GM23248 (cell line): ENCODE measurements at regions not wholly inside any gene's neighbourhood (a gene's known extent, or its start where the extent isn't known, plus 50 kb on each side); places are given as distances from the start of the nearest gene placed in this dataset.

Experiments
- DNase-seq: peaks from one replicate; pipeline ENCODE4 v3.0.0-alpha.2; 2015
- H2AFZ ChIP-seq: fragments of 200-600 bp; sonication (generic); 2 replicates; pipeline ENCODE4 v1.6.1; 2016; ENCODE audit warnings: antibody characterized with exemption
- H3F3A ChIP-seq: fragments of 200-600 bp; sonication (generic); 2 replicates; pipeline ENCODE4 v1.6.1; 2016; ENCODE audit warnings: mild to moderate bottlenecking, antibody characterized with exemption, mixed run types; ENCODE audit not compliant: insufficient read depth
- H3K27ac ChIP-seq: fragments of 200-600 bp; sonication (generic); 2 replicates; pipeline ENCODE4 v1.5.1; 2016; ENCODE audit warnings: mild to moderate bottlenecking
- H3K27me3 ChIP-seq: fragments of 200-600 bp; sonication (generic); replicated peaks from 2 replicates; pipeline ENCODE4 v1.6.1; 2016; ENCODE audit warnings: mild to moderate bottlenecking; ENCODE audit not compliant: insufficient read depth
- H3K36me3 ChIP-seq: fragments of 200-600 bp; sonication (generic); 2 replicates; pipeline ENCODE4 v1.6.1; 2016; ENCODE audit warnings: low read depth, mild to moderate bottlenecking
- H3K4me1 ChIP-seq: fragments of 200-600 bp; sonication (generic); 2 replicates; pipeline ENCODE4 v1.6.1; 2016; ENCODE audit warnings: mild to moderate bottlenecking; ENCODE audit not compliant: insufficient read depth
- H3K4me2 ChIP-seq: fragments of 200-600 bp; sonication (generic); one replicate; pipeline ENCODE4 v1.6.1; 2016; ENCODE audit warnings: mild to moderate bottlenecking; ENCODE audit not compliant: unreplicated experiment
- H3K4me3 ChIP-seq: fragments of 200-600 bp; sonication (generic); 2 replicates; pipeline ENCODE4 v1.5.1; 2016; ENCODE audit warnings: mild to moderate bottlenecking
- H3K79me2 ChIP-seq: fragments of 200-600 bp; sonication (generic); 2 replicates; pipeline ENCODE4 v1.6.1; 2016; ENCODE audit warnings: mild to moderate bottlenecking; ENCODE audit not compliant: insufficient read depth
- H3K9ac ChIP-seq: fragments of 200-600 bp; sonication (generic); 2 replicates; pipeline ENCODE4 v1.6.1; 2016; ENCODE audit warnings: mild to moderate bottlenecking
- H3K9me2 ChIP-seq: fragments of 200-600 bp; sonication (generic); 2 replicates; pipeline ENCODE4 v1.6.1; 2016; ENCODE audit warnings: mixed run types, mild to moderate bottlenecking, moderate library complexity; ENCODE audit not compliant: insufficient read depth
- H3K9me3 ChIP-seq: fragments of 200-600 bp; sonication (generic); one replicate; pipeline ENCODE4 v1.6.1; 2017; ENCODE audit warnings: low read depth
- H4K20me1 ChIP-seq: fragments of 200-600 bp; sonication (generic); 2 replicates; pipeline ENCODE4 v1.6.0; 2016; ENCODE audit not compliant: insufficient read depth
- EZH2 ChIP-seq: fragments of 200-600 bp; sonication (generic); IDR thresholded peaks from 2 replicates; pipeline ENCODE4 v1.6.1; 2018; ENCODE audit warnings: antibody characterized with exemption, mild to moderate bottlenecking; ENCODE audit not compliant: insufficient read depth, poor library complexity, severe bottlenecking
- EZH2phosphoT487 ChIP-seq: fragments of 200-600 bp; sonication (generic); IDR thresholded peaks from 2 replicates; pipeline ENCODE4 v1.6.1; 2018; ENCODE audit warnings: antibody characterized with exemption, moderate library complexity, mild to moderate bottlenecking, low read depth; ENCODE audit not compliant: insufficient read depth
- WGBS, 2 experiments: methylation state at CpG; one replicate each; pipeline ENCODE4 v1.1.6; 2015 to 2017; ENCODE audit warnings: low lambda C conversion rate in 2 of 2, low coverage in 1 of 2; ENCODE audit errors: missing lambda C conversion rate in 2 of 2; 5-methylcytosine and 5-hydroxymethylcytosine counted together
- in situ Hi-C: fragments of 300-500 bp; cut with MboI; formaldehyde crosslinking; loops from 2 replicates; pipeline ENCODE4 v1.15.0; 2020

DNA sequence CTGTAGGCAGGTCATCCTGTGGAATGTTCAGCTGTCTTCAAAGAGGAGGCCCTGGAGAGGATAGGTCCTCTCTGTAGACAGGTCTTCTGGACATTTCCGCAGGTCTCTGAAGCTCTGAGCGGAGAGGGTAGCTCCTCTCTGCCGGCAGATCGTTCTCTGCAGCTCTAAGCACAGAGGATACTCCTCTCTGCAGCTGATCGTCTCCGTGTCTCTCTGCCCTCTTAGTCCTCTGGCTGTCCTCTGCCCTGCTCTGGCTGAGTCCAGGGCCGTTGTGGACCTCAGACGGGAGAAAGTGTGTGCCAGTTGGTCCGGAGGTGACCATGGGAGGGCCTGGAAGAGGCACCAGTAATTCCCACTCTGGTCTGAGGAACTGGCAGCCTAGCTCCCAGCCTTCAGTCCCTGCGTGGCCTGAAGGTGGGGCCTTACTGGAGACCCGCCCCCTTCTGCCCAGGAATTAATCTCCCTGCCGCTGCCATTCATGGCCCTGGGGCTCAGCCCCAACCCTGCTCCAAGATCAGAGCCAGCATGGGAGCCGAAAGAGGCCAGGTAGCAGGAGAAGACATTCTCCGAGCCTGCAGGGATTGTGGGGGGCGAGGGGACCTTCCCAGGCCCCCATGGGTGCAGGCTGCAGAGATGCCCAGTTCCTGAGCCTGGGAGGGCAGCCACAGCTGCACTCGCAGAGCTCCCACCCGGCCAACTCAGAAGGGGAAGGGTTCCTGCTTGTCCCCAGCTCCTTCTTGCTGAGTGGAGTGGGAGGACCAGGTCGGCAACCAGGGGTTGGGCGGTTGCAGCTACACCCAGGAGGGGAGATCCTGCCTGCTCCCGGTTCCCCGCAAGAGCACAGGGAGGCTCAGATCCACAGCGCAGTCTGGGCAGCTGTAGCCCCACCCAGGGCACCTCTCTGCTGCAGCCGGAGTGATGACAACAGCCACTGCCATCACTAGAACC, 488.7 kb downstream of the RSL24D1 start:
- Histone ChIP-seq H3K9me3 (no peaks in the 10 kb centered on the region), H3K27ac (no peak overlapping the region), H3K79me2 (no peaks in the 10 kb centered on the region), H3K9me2 (no peaks in the 10 kb centered on the region), H3K9ac (no peak overlapping the region), H3K27me3 (no peaks in the 10 kb centered on the region), H3K4me2 (no peak overlapping the region), H3K4me3 (no peak overlapping the region), H2AFZ (no peak overlapping the region), H3K4me1 (no peaks in the 10 kb centered on the region), H3K36me3 (no peaks in the 10 kb centered on the region), H4K20me1 (no peaks in the 10 kb centered on the region), H3F3A (no peaks in the 10 kb centered on the region)
- no peak for DNase-seq
- 11 to 14% methylated on average over 21 of the region's 23 CpGs for WGBS, 2 experiments
- in situ Hi-C loops: no loop called here
- TF ChIP-seq EZH2phosphoT487 (no peak), EZH2 (no peak)

GRCh38 chr15:54687628-54688027, 509.1 kb downstream of the RSL24D1 start:
- Histone ChIP-seq H4K20me1 (no peaks in the 10 kb centered on the region), H3K4me1 (no peaks in the 10 kb centered on the region), H3K27me3 (no peaks in the 10 kb centered on the region), H3K4me3 (no peak overlapping the region), H3K9me3 (peaks cover 4% of the 10 kb centered on the region), H2AFZ (no peak overlapping the region), H3K36me3 (no peaks in the 10 kb centered on the region), H3K9me2 (no peaks in the 10 kb centered on the region), H3F3A (no peaks in the 10 kb centered on the region), H3K27ac (no peak overlapping the region), H3K4me2 (no peak overlapping the region), H3K79me2 (no peaks in the 10 kb centered on the region), H3K9ac (no peak overlapping the region)
- WGBS, 2 experiments: 25 to 26% methylated on average over 10 of the region's 10 CpGs
- no peak for DNase-seq
- in situ Hi-C loops: no loop called here
- no peak for TF ChIP-seq EZH2
